B cell (primary cell): ENCODE measurements at regions not wholly inside any gene's neighbourhood (a gene's known extent, or its start where the extent isn't known, plus 50 kb on each side); places are given as distances from the start of the nearest gene placed in this dataset.

Experiments
- CTCF ChIP-seq: fragments of 200-600 bp; IDR thresholded peaks from one replicate; pipeline ENCODE4 v1.8.0; 2022; ENCODE audit warnings: antibody characterized with exemption, mild to moderate bottlenecking
- EZH2 ChIP-seq: IDR thresholded peaks from 2 replicates; pipeline ENCODE4 v1.6.1; 2012; ENCODE audit warnings: borderline replicate concordance, low read depth, mild to moderate bottlenecking, moderate library complexity, low read length; ENCODE audit not compliant: insufficient read depth, poor library complexity, severe bottlenecking

GRCh38 chr6:91744566-91744965 lies 1157.7 kb upstream of the MAP3K7 start:
- TF ChIP-seq CTCF (no peak), EZH2 (no peak)
